ENCODE measurements at regions not wholly inside any gene's neighbourhood (a gene's known extent, or its start where the extent isn't known, plus 50 kb on each side); places are given as distances from the start of the nearest gene placed in this dataset.
"Not testable (repeated sequence)": the region's sequence is repeated elsewhere in the genome, so short reads cannot be mapped to it uniquely, and the experiment has no call there.

DNA sequence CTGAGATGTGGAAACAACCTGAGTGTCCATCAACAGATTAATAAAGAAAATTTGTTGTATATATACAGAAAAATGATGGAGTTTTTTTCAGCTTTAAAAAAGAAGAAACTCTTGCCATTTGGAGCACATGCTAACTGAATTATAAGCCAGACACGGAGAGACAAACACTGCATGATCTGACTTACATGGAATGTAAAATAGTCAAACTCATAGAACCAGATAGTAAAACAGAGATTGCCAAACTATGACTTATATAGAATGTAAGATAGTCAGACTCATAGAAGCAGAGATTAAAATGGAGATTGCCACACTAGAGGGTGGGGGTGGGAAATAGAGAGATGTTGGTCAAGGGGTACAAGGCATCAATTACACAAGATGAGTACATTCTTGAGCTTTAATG, 1786.6 kb downstream of the PLA2G4A start:
- no peak for DNase-seq (ENCODE audit: low spot score)

DNA sequence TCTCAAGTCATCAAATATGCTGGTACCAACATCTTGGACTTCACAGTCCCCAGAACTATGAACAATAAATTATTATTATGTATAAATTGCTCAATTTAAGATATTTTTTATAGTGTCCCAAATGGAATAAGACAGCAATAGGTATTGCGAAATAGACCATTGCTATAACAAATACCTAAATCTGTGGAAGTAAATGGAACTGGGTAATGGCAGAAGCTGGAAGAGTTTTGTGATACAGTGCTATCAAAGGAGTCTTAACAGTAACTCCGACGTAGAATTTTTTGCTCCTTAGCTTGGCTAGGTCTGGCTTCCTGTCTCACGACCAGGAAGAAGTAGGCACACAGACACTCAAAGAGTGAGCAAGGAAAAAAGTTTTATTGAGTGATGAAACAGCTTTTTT, 1791.5 kb downstream of the PLA2G4A start:
- DNase-seq (ENCODE audit: low spot score), result no peak

DNA sequence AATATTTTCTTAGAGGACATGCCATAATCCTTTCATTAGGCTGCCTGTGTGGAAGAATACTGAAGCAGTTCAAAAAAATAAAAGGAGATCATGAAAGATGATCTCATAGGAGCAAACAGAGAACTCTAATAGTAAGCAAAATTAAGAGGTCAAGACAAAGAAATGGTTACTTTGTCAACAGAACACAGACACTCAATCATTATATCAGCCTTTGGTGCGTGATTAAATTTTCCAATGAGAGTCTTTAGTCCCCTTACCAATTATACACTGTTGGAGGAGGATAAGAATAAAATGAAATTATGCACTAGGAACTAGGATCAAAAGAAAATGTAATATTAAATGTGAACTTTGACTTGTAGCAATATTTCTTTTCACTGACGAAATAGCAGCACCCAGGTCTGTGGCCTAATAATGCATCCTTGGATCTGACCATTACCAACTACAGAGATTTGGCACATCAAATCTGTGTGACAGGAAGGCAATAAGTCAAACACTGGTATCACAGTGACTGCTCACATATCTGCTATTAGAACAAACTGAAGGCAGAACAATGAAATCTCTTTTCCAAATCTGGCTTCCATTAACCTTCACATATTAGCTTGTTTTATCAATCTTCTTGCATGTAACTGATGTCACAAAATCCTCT, 1812.9 kb downstream of the PLA2G4A start:
- no peak for DNase-seq (ENCODE audit: low spot score)

DNA sequence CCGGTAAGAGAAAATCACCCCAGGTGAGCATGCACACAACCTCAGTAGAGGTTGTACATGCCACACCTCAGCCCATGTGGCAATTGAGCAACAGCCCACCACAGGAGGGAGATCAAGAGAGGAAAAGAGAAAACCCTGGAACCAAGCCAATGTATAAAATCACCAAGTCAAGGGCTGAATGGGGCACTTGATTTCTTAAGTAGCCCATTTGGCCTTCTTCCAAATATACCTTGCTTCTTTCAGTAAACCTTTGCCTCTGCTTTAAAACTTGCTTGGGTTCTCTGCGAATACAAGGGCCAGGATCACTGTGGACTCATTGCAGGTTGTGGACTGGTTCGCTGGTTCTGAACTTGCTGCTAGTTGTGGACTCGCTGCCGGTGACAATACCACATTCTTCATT, 1814.0 kb downstream of the PLA2G4A start:
- DNase-seq (ENCODE audit: low spot score), result no peak

DNA sequence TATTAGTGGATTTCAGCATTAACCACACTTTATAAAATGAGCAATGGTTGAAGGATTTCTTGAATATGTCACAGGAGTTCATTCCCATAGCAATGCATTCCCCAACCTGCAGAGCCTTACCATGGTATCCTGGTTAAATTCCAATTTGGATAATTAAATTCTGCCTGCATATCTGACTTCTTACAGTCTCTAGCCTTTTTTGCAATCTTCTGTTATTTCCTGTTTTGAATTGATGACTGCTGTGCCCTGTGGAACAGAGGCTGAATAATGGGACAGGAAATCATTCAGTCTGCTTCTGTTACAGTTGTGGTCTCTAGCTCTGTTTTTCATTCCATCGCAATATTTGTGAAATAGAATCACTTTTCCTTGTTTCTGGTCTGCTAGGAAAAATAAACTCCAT, 1823.9 kb downstream of the PLA2G4A start:
- DNase-seq (ENCODE audit: low spot score), result no peak

DNA sequence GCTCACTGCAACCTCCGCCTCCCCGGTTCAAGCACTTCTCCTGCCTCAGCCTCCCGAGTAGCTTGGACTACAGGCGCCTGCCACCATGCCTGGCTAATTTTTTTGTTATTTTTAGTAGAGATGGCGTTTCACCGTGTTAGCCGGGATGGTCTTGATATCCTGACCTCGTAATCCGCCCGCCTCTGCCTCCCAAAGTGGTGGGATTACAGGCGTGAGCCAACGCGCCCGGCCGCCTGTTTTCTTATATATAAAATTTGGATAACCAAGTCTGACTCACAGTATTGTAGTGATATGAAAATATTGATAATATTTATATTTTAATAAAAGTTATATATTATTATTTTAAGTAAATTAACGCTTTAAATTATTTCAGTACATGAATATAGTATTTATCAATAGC, 1821.7 kb downstream of the BRINP3 start:
- DNase-seq (ENCODE audit: low spot score), result not testable (repeated sequence)

DNA sequence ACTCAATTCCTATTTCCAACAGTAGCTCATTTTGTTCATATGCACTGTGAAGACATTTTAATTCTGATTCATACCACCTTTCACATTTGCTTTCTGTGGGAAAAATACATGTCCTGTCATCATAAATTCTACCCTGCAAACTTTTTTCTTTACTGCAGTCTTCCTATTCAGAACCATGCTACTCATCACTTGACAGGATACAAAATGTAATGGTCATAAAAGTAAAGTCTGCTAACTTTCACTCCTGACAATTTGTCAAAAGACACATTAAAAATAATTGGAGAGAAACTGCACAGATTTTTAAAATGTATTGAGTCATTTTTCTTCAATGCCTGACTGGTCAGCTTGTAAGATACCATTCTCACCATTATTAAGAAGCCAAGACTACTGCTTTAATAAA, 1817.1 kb downstream of the BRINP3 start:
- DNase-seq (ENCODE audit: low spot score), result no peak

DNA sequence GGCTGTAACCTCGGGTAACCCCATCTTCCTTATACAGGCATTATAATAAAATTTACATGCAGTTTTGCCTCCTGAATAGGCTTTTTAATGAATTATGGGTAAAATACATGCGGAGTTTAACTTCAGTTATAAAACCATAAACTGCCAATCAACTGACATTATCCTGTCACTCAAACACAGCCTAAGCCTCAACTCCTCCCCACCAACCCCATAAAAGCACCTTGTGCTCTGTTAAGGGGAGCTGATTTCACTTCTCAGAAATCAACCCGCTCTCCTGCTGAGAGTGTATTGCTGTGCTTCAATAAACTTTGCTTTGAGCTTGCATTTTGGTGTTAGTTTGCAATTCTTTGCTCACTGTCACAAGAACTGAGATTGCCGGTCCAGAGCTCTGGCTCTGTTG, 1812.2 kb downstream of the BRINP3 start:
- no peak for DNase-seq (ENCODE audit: low spot score)

DNA sequence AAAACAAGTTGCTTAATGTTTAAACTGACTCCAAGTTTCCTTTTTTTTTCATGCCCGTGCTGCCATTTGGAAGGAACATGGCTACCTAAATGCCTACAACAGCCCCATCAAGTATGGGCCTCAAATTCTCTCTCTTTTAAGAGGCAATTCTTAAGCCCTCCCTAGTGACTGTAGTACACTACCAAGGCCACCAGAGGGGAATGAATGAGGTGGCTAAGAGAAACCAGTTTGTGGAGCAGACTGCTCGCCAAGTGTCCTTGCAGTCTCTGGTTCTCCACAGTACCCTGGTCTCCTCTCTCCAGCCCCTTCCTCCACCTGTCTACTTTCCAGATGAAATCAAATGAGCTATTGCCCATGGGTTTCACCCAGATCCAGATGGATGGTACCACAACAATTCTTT, 1809.6 kb downstream of the BRINP3 start:
- no peak for DNase-seq (ENCODE audit: low spot score)

DNA sequence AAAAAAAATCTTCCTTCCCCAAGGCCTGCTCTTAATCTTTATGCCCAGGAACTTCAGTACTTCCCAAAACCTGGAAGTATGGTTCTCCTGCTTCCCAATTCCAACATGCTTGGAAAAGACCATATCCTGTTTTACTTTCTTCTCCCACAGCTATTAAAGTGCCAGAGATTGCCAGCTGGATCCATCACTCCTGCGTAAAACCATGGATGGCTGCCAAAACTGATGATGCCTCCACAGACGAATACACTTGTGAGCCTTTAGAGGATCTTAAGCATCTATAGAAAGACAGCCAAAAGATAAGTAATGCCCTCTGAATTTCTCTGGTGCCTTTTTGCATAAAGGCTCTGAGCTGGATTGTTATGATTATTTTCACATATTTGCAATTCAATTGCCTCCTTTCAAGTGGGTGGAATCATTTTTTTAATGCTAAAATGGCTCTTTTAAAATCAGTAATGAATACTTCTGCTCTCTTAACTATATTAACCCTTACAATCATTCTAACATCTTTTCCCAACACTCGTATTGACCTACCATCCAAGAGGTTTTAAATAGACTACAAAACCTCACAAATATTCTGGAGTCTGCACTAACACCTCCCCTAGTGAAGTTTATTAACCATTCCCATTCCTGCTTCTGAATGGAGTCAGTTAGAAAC, 1807.8 kb downstream of the BRINP3 start:
- no peak for DNase-seq (ENCODE audit: low spot score)

DNA sequence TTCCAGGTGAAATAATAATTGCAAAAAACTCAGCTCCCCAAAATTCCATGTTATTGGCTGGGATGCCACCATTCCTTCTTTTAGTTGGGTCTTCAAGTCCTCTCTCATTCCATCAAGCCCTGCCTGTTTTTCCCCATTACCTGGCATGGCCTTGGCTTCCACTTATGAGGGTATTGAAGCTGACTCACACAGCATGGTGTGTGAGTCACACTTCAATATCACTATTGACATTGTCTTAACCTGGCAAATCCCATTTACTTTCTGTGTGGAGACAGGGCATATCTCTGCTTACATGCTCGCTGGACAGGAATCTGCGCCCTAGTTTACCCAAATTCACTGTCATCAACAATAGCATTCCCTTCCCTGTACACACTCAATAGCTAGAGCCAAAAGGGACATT, 1806.8 kb downstream of the BRINP3 start:
- DNase-seq (ENCODE audit: low spot score), result no peak

DNA sequence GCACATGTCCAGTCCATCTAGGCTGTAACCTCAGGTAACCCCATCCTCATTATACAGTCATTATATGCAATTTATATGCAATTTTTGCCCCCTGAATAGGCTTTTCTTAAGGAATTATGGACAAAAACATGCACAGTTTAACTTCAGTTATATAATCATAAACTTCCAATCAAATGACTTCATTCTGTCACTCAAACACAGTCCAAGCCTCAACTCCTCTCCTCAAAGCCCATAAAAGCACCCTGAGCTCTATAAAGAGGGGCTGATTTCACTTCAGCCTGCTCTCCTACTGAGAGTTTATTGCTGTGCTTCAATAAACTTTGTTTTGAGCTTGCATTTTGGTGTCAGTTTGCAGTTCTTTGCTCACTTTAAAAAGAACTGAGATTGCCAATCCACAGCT, 1805.5 kb downstream of the BRINP3 start:
- DNase-seq (ENCODE audit: low spot score), result no peak

DNA sequence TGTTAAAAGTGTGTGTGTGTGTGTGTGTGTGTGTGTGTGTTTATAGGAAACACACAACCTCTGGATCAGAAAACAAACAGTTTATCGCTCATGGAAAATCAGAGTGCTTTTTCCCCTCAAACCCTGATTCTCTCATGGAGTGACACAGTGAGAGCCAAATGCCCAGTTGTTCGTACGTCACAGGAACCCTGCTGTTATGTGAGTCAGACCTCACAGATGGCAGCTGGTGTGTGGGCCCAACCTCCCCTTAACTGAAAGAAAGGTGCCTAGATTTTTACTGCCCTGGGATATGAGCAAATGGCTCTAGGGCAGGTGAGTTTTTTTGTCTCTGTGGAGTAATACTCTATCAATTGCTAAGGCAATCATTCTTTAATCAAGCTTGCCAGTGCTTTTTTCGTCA, 1788.1 kb downstream of the BRINP3 start:
- no peak for DNase-seq (ENCODE audit: low spot score)

DNA sequence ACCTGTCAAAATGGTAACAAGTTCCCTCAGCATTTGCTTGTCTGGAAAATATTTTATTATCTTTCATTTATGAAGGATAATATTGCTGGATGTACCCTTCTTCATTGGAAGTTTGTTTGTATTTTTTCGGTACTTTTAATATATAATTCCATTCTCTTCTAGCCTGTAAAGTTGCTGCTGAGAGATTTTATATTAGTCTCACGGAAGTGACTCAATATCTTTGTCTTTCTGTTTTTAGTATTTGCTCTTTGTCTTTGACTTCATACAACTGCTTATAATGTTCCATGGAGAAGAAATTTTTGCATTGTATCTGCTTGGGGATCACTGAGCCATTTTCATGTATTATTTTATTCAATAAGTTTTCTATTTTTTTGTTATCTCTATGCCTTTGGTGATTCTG, 1777.5 kb downstream of the BRINP3 start:
- DNase-seq (ENCODE audit: low spot score), result no peak

DNA sequence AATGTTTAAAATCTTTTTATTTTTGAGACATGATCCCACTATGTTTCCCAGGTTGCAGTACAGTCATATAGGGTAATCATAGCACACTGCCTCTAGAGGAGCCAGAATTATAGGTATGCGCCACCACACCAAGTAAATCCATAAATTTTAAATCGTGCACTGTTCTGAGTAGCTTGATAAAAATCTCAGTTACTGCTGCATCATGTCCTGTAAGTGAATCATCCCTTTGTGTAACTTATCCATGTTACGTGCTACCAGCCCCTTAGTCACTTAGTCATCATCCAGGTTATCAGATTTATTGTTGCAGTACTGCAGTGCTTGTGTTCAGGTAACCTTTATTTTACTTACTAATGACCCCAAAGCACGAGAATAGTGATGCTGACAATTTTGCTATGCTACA, 1770.9 kb downstream of the BRINP3 start:
- DNase-seq (ENCODE audit: low spot score), result no peak

DNA sequence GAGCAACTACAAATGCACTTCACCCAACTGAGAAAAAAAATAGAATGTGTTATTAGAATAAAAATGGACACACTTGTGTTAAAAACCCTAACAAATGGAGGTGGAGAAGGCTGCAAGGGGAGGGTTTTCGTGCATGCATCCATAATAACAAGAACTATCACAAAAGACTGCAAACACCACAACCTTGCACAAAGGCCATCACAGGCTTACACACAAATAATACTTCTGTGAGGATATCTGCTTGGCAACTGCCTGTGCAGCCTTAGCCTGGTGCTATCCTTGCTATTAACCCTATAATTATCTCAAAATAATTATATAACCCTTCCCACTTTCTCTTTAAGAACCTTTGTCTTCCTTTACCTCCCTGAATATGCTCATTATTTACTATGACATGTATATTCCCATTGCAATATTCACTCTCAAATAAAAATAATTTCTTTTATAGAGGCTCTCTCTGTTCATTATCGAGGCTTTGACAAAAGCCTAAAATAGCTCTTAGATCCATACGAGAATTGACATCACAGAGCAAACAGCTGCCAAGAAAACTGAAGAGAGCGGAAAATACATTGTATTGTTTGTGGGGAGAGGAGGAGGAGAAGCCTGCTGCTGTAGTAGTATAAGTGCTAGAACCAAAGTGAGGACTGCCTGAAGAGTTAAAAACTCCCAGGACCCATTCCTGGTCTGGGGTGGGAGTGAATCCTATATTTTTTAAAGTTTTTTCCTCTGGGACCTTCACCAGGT, 1768.7 kb downstream of the BRINP3 start:
- no peak for DNase-seq (ENCODE audit: low spot score)

DNA sequence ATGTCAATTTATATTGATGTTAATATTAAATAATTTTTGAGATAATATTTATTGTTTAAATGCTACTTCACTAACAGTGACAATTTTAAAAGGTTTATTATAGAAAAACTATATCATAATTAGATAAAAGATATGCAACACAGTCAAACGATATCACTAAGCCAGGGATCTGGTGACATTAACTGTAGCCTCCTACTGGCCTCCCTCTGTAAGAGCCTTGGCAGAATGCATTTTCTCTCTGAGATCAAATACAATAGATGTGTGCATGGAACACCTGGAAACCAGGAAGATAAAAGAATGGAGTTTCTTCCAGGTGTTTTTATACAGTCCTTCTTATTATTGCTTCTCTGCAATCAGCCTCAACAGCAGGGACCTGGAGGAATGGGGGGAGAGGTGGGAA, 1762.1 kb downstream of the BRINP3 start:
- no peak for DNase-seq (ENCODE audit: low spot score)

DNA sequence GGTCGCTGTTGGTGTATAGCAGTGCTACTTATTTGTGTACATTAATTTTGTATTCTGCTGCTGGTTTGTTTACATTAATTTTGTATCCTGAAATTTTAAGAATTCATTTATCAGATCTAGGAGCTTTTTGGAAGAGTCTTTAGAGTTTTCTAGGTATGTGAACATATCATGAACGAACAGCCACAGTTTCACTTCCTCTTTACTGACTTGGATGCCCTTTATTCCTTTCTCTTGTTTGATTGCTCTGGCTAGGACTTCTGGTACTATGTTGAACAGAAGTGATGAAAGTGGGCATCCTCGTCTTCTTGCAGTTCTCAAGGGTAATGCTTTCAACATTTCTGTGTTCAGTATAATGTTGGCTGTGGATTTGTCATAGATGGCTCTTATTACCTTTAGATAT, 1757.9 kb downstream of the BRINP3 start:
- no peak for DNase-seq (ENCODE audit: low spot score)

DNA sequence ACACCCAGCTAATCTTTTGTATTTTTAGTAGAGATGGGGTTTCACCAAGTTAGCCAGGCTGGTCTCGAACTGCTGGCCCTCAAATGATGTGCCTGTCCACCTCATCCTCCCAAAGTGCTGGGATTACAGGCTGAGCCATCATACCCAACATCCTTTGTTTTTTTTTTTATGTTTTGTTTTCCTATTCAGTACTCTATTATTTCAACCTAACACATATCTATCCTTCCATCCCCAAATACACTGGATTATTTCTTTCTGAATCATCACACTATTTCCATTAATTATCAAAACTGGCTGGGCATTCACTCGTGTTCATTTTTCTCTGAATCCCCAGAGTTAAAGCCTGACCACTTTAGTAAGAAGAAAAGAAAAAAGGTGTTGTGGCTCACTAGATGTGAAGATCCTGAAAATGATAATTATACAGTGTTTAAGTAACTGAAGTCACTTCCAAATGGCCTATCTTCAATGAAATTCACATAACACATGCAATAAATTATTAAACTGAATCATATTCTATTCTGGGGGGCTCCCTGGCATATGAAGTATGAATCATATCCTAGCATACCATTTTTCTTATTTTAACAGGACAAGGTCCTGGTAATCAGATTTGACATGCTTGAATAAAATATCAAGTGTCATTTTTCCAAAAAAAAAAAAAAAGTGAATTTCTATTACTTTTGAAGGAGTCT, 1754.2 kb downstream of the BRINP3 start:
- no peak for DNase-seq (ENCODE audit: low spot score)

DNA sequence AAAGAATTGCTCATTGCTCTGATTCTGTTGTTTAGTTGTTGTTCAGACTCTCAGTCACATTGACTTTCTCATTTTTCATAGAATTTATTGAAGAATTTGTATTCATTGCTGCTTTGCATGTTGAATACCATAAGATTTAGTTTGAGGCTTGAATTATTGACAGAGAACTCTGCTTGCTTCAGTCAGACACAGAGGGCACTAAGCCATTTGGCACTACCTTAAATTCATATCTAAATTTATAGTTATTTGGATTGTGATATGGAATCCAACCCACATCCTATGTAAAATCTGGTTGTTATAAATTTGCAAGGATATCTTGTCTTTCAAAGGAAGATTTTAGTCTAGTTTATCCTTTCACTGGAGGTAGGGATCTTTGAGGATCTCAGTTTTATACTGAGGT, 1748.6 kb downstream of the BRINP3 start:
- DNase-seq (ENCODE audit: low spot score), result no peak

DNA sequence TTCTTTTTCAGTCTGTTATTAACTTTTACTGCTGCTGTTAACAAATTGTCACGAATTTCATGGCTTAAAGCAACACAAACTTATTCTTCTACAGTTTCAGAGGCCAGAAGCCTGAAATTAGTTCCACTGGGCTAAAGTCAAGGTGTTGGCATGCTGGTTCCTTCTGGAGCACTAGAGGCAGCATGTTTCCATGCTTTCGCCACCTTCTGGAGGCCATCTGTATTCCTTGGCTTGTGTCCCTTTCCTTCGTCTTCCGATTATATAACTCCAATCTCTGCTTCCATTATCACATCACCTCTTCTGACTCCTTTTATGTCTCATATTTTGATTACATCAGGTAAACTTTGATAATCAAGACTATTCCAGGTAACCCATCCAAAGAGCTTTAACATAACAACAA, 1742.1 kb downstream of the BRINP3 start:
- DNase-seq (ENCODE audit: low spot score), result no peak

DNA sequence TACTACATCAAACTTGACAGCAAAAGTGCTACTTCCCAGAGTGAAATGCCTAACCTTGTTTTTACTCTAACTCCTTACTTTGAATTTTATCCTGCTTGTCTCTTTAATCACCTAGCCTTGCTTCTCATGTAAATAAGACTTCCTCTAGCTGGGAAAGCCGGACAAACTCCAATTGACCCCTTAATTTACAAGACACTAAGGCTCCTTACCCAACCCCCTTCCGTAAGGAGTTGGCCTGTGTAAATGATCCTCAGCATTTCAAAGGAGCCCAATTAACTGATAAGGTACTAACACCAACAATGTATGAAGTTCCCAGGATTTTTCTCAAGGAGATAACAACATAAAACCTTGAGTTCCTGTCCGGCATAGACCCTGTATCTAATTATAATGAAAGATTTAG, 1728.4 kb downstream of the BRINP3 start:
- DNase-seq (ENCODE audit: low spot score), result not testable (repeated sequence)

DNA sequence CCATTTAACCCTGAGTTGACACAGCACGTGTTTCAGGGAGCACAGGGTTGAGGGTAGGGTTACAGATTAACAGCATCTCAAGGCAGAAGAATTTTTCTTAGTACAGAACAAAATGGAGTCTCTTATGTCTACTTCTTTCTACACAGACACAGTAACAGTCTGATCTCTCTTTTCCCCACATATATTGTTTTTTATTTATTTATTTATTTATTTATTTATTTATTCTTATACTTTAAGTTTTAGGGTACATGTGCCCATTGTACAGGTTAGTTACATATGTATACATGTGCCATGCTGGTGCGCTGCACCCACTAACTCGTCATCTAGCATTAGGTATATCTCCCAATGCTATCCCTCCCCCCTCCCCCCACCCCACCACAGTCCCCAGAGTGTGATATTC, 1725.6 kb downstream of the BRINP3 start:
- not testable (repeated sequence) for DNase-seq (ENCODE audit: low spot score)

Measured in CD4-positive, alpha-beta T cell treated with Interleukin-6 at 100 ng/mL for 8 hours (primary cell).